Uterus (tissue), 3 donors: ENCODE measurements at regions not wholly inside any gene's neighbourhood (a gene's known extent, or its start where the extent isn't known, plus 50 kb on each side); places are given as distances from the start of the nearest gene placed in this dataset.

ENCODE experiments used
- DNase-seq, 2 donors: peaks; one replicate each; pipeline ENCODE4 v3.0.0-alpha.2; 2019 to 2020
- H3K27ac ChIP-seq, 2 donors: fragments of 200-600 bp; sonication (generic); 1 replicate in 1 of 2; 2 replicates in 1 of 2; pipeline ENCODE4 v1.5.1; 2016 to 2018
- H3K27me3 ChIP-seq, 2 donors: fragments of 200-600 bp; sonication (generic); one replicate each; pipeline ENCODE4 v1.5.1; 2018 to 2019; ENCODE audit warnings: control low read depth in 1 of 2
- H3K36me3 ChIP-seq, 2 donors: fragments of 200-600 bp; sonication (generic); one replicate each; pipeline ENCODE4 v1.5.1; 2019; ENCODE audit warnings: control low read depth in 1 of 2
- H3K4me1 ChIP-seq, 2 donors: fragments of 200-600 bp; sonication (generic); one replicate each; pipeline ENCODE4 v1.5.1; 2018 to 2019; ENCODE audit warnings: control low read depth in 1 of 2
- H3K4me3 ChIP-seq, 2 donors: fragments of 200-600 bp; sonication (generic); 1 replicate in 1 of 2; 2 replicates in 1 of 2; pipeline ENCODE4 v1.5.1; 2018 to 2019; ENCODE audit warnings: mild to moderate bottlenecking in 1 of 2
- H3K9me3 ChIP-seq, 2 donors: fragments of 200-600 bp; sonication (generic); one replicate each; pipeline ENCODE4 v1.5.1; 2019; ENCODE audit warnings: control low read depth in 1 of 2
- POLR2A ChIP-seq, 2 donors: fragments of 450-650 bp; IDR thresholded peaks; one replicate each; pipeline ENCODE4 v1.6.1; 2016; ENCODE audit warnings: antibody characterized with exemption in 2 of 2, mild to moderate bottlenecking in 1 of 2, moderate library complexity in 1 of 2
- intact Hi-C: fragments of 100-400 bp; cut with DNase I; formaldehyde crosslinking; loops from one replicate; pipeline ENCODE4 v1.15.1; 2023; ENCODE audit warnings: low total_unique reads
- TF ChIP-seq, protein P1 (sequence below), 4 experiments: fragments of 200-600 bp in 2 of 4; fragments of 450-650 bp in 2 of 4; sonication (generic) in 2 of 4; IDR thresholded peaks; one replicate each; pipeline ENCODE4 v1.5.1; 2016 to 2019; ENCODE audit warnings: antibody characterized with exemption in 4 of 4, mild to moderate bottlenecking in 2 of 4, moderate library complexity in 1 of 4
- donor health status: DM: yes; HTN: yes; CAD: no.

DNA sequence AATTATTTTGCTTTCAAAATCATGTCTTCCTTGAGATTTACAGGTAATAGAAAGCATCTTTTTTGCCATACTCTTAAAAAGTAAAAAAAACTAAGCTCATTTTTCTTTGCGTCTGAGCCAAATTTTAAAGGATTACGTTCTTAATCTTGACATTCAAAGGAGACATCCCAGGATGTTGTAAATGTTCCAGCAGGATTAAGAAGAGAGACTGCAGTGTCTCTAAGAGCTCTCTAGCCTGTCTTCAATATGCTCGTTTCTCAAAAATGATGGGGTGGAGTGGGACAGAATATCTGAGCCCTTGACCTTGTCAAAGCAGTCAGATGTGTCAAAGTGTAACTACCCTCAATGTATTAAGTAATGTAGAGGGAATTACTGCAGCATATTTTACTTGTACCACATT, 363.3 kb downstream of the PCDH7 start:
- no peaks in the 10 kb centered on the region for H3K9me3 ChIP-seq
- H3K36me3 ChIP-seq: no peaks in the 10 kb centered on the region
- H3K27me3 ChIP-seq: no peaks in the 10 kb centered on the region
- no peak for TF ChIP-seq POLR2A (IDR thresholded peaks at IDR 0.05)
- TF ChIP-seq, protein P1, sequence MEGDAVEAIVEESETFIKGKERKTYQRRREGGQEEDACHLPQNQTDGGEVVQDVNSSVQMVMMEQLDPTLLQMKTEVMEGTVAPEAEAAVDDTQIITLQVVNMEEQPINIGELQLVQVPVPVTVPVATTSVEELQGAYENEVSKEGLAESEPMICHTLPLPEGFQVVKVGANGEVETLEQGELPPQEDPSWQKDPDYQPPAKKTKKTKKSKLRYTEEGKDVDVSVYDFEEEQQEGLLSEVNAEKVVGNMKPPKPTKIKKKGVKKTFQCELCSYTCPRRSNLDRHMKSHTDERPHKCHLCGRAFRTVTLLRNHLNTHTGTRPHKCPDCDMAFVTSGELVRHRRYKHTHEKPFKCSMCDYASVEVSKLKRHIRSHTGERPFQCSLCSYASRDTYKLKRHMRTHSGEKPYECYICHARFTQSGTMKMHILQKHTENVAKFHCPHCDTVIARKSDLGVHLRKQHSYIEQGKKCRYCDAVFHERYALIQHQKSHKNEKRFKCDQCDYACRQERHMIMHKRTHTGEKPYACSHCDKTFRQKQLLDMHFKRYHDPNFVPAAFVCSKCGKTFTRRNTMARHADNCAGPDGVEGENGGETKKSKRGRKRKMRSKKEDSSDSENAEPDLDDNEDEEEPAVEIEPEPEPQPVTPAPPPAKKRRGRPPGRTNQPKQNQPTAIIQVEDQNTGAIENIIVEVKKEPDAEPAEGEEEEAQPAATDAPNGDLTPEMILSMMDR (IDR thresholded peaks at IDR 0.05): no peak
- no peak overlapping the region for H3K4me3 ChIP-seq
- H3K27ac ChIP-seq: no peak overlapping the region
- intact Hi-C loops: no loop called here
- H3K4me1 ChIP-seq: no peaks in the 10 kb centered on the region
- DNase-seq: no peak

DNA sequence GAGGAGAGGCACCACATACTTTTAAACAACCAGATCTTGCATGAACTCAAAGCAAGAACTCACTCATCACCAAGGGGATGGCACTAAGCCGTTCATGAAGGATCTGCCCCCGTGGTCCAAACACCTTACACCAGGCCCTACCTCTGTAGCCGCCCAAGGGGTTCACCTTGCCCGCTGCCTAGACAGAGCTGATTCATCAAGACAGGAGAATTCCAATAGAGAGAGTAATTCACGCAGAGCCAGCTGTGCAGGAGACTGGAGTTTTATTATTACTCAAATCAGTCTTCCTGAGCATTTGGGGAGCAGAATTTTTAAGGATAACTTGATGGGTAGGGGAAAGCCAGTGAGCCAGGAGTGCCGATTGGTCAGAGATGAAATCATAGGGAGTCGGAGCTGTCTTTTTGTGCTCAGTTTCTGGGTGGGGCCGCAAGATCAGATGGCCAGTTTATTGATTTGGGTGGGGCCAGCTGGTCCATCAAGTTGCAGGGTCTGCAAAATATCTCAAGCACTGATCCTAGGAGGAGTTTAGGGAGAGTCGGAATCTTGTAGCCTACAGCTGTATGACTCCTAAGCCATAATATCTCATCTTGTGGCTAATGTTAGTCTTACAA, 364.7 kb downstream of the PCDH7 start:
- no peaks in the 10 kb centered on the region for H3K27me3 ChIP-seq
- no peaks in the 10 kb centered on the region for H3K9me3 ChIP-seq

DNA sequence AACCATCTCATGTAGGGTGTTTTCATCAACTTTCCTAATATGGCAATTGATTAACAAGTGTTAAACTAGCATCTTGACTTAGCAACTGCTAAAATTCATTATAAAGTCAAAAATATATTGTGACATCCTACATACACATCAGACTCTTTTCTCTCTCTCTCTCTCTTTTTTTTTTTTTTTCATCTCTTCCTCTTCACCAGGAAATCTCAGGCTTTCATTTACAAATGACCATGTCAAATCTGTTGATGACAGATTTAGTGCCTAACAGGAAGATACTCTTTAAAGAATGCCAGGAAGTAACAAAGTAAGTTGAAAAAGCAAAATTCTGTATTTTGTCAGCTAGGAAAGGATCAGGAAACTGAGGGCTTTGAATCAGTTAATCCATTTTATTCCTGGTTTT, 365.5 kb downstream of the PCDH7 start:
- TF ChIP-seq, protein P1 (IDR thresholded peaks at IDR 0.05): no peak
- no peak for TF ChIP-seq POLR2A (IDR thresholded peaks at IDR 0.05)
- DNase-seq: no peak
- no peaks in the 10 kb centered on the region for H3K9me3 ChIP-seq
- H3K27ac ChIP-seq: no peak overlapping the region
- intact Hi-C loops: no loop called here
- H3K36me3 ChIP-seq: no peaks in the 10 kb centered on the region
- no peaks in the 10 kb centered on the region for H3K4me1 ChIP-seq
- no peaks in the 10 kb centered on the region for H3K27me3 ChIP-seq
- no peak overlapping the region for H3K4me3 ChIP-seq

More for the DNA sequence above, 364.7 kb downstream of the PCDH7 start:
- no peak for DNase-seq
- no peaks in the 10 kb centered on the region for H3K36me3 ChIP-seq
- no peak overlapping the region for H3K27ac ChIP-seq
- no peak for TF ChIP-seq POLR2A (IDR thresholded peaks at IDR 0.05)
- TF ChIP-seq, protein P1 (IDR thresholded peaks at IDR 0.05): no peak
- no peaks in the 10 kb centered on the region for H3K4me1 ChIP-seq
- intact Hi-C loops: no loop called here
- H3K4me3 ChIP-seq: no peak overlapping the region

DNA sequence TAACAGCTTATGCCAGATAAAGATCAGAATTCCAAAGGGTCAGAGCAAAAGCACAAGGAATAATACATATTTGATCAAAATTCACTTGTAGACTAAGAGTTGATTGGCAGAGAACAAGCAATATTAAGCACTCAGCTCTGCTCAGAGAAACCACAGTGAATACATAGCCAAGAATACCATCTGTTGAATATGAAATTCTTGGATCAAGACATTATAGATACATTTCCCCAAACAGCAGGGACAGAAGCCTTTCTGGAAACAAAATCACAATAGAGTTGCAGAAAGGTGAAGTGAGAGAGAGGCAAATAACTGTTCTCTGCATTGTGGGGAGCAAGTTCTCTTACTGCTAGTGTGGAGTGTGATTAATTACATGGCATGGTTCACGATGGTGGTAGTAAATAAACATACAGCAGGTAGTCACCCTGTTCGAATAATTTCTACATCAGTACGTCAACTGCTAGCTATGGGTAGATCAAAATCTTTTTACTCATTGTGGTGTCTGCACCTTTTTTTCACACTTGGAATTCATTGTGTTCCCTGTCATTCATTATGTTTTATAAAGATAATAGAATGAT, 366.7 kb downstream of the PCDH7 start:
- intact Hi-C loops: no loop called here
- H3K4me1 ChIP-seq: no peaks in the 10 kb centered on the region

DNA sequence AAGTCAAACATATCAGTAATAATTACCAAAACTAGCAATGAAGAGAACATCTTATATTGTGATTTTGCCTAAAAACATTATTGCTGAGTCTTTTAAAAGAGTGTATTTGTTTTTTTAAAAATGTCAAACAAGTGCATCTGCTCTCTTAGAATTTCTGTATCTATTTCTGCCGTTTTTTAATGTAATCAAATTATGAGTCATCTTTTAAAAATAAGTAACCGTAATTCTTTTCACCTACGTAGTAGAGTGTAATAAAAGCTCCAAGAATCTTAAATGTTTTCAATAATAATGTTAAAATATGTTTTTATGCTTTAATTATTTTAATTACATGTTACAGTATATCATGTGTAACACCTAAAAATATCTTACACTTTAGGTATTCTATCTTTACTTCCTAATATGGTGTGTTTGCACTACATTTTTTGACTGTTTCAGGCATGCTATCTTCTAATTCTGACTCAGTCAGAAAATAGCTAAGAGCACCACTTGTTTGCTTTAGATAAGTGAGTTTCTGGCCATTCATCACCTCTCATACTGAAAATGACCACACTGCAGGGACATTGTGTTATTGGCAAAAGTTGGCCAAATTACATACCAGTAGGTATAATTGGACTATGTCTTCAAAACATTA, 368.5 kb downstream of the PCDH7 start:
- intact Hi-C loops: no loop called here
- H3K36me3 ChIP-seq: no peaks in the 10 kb centered on the region
- H3K27me3 ChIP-seq: no peaks in the 10 kb centered on the region
- TF ChIP-seq POLR2A (IDR thresholded peaks at IDR 0.05): no peak
- DNase-seq: no peak
- no peak overlapping the region for H3K27ac ChIP-seq
- H3K4me1 ChIP-seq: no peaks in the 10 kb centered on the region
- H3K4me3 ChIP-seq: no peak overlapping the region
- no peaks in the 10 kb centered on the region for H3K9me3 ChIP-seq

More for the DNA sequence above, 366.7 kb downstream of the PCDH7 start:
- no peaks in the 10 kb centered on the region for H3K36me3 ChIP-seq
- no peak overlapping the region for H3K27ac ChIP-seq
- no peak for TF ChIP-seq POLR2A (IDR thresholded peaks at IDR 0.05)
- TF ChIP-seq, protein P1 (IDR thresholded peaks at IDR 0.05): no peak
- H3K27me3 ChIP-seq: no peaks in the 10 kb centered on the region
- no peak for DNase-seq
- H3K9me3 ChIP-seq: no peaks in the 10 kb centered on the region
- no peak overlapping the region for H3K4me3 ChIP-seq
